ENCODE measurements at regions not wholly inside any gene's neighbourhood (a gene's known extent, or its start where the extent isn't known, plus 50 kb on each side); places are given as distances from the start of the nearest gene placed in this dataset.

DNA sequence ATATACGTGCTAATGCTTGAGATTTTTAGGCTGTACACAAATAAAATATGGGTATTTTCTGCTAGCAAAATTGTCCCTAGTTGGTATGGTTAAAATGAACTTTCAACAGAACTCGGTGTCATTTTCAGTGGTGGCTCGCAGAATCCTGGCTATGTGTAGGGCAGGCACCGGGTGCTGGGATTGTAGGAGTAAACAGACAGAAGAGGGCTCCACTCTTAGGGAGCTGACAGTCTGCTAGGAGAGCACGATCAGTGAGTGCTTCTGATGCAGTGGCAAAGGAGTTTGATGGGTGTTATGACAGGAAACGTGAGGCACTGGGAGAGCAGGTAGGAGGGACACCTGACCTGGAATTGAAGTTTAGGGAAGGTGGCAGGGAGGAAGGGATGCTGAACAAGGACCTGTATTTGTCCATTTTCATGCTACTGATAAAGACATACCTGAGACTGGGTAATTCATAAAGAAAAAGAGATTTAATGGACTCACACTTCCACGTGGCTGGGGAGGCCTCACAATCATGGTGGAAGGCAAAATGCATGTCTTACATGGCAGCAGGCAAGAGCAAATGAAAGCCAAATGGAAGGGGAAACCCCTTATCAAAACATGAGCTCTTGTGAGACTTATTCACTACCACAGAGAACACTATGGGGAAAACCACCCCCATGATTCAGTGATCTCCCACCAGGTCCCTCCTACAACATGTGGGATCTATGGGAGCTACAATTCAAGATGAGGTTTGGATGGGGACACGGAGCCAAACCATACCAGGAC lies 105.4 kb upstream of the LCLAT1 start:
- DNase-seq = no peak

DNA sequence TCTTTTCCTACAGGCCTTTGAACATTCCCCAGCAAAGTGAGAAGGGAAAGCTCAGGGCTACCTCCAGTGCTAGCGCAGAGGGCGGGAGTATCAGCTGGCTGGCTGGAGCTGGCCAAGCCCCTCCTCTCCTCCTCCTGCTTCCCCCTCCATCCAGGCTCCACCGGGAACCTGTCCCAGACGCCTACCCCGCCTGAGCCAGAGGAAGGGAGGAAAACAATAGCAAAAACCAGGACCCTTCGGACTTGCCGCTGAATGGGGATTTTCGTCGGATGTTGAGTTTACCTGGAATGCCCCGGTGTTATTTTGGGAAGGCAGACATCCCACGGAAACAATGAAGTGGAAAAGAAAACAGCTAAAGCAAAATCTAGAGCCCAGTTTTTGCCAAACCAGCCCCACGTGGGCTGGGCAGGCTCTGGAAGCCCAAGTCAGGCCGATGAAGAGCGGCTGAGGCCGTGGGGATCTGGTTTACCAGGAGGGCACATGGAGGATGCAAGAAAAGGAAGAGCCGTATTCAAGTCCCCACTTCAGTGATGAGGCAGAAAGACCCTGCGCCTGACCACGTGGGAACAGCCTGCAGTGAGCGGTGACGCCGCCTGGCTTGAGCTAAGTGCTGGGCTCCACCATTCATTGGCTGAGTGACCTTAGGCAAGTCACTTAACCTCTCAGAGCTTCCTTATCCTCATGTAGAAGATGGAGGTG lies 100.4 kb upstream of the LCLAT1 start:
- DNase-seq = no peak

DNA sequence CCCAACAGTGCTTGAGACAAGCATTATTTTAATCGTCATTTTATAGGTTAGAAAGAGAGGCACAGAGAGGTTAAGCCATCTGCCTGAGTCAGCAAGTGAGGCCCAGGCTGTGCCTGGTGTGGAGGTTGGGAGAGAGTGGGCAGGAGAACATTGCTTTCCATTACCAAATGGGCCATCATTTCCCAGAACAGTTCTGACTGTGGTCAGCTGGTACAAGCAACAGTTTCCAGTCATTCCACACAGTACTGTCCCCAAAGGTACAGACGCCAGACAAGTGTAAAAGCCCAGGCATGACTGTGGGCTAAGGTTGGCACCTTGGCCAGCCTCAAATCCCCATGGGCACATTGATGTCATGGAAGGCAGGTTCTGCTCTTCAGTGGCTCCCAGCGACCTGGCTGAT lies 98.2 kb upstream of the LCLAT1 start:
- DNase-seq = no peak

DNA sequence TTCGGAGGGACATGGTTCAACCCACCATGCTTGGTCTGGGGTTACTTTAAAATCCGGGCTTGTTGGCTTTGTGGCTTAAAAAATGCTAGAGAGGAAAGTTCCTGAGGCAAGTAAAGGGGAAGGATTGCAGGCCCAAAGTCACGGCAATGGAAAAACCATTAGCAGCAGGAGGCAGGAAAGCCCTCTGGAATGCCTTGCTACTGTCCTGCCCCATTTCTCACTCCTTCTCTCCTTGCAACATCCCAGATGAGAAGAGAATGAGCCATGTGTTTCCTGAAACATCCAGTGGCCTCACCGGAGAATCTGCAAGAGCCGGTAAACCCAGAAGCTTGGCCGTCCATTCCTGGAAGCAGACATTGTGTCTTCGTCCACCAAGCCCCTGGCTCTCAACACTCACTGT lies 97.4 kb upstream of the LCLAT1 start:
- no peak for DNase-seq

DNA sequence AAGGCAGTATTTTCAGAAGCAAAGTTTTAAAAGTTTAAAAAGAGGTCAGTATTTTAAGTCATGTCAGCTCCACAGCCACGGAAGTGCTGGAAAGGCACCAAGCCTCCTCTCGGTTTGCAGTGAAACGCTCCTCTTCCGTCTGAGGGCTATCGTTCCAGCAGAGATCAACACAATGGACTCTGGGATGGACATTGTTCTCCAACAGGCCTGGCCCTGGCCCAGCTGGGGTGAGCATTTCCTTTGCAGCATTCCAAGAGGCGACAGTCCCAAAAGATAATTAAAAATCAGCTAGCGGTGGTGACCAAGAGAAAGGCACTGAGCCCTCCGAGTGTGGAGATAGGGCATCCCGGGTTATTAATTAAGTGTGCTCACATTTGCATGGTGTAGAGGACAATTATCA lies 95.9 kb upstream of the LCLAT1 start:
- DNase-seq = no peak

DNA sequence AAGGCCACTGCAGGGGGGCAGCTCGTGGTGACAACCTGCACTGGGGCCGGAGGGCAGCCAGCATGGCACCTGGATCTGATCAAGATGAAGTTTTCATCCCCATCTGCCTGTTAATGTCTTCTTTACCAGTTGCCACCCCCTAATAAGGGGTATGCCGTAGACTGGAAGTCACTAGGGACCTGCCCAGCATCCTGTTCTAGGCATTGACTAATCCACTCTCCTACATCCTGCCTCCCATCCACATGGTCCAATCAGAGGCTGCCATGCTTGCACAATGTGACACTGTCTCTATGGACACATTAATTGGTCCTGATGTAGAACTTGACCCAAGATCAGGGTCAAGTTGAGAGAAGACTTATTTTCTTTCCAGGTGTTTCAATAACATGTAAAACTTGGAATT lies 95.1 kb upstream of the LCLAT1 start:
- DNase-seq = no peak

DNA sequence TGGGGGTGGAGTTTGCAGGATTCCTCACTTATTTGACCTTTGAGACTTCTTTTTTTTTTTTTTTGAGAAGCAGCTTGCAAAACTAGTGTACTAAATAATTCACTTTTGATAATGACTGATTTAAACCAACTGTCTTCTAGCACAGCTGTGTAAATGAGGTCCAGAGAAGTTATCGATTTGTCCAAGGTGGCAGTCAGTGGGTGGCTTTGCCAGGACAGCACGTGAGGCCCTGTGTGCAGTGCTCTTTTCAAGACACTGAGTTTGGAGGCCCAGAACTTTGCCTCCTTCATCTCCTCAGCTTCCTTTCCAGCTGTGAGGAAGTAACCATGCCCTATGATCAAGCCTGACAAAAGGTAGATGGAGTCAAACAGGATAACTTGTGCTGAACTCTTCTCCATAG lies 92.9 kb upstream of the LCLAT1 start:
- DNase-seq = no peak

DNA sequence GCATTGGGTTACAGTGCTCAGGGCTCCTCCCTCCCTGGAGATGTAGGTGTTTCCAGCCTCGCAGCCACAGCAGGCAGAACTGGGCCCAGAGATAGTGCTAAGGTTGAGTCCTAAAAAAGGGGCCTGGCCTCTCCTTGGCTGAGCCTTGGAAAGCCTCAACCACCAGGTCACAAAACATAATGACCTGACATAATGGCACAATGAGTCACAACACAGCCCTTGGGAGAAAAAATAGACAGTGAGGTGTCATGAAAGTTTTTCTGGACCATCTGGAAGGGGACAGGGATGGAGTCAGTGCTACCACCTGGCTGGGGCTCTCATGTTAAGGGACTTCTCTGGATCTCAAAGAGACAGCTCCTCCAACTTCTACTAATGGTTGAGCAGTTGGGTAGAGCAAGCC lies 92.4 kb upstream of the LCLAT1 start:
- DNase-seq = no peak

DNA sequence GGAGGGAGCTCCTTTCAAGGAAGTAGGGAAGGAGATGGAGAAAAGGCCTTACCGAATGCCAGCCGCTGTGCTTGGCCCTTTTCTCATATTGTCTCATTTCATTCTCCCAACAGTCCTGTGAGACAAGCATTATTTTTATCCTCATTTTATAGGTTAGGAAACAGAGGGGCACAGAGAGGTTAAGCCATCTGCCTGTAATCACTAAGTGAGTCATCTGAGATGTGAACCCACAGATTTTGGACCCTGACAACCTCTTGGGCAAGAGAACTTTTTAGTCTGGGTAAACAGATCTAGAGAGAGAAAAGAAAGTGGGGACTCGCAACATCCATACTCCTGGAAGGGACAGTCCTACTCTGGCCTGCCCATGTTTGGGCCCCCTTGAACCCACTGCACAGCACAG lies 91.7 kb upstream of the LCLAT1 start:
- DNase-seq = no peak

DNA sequence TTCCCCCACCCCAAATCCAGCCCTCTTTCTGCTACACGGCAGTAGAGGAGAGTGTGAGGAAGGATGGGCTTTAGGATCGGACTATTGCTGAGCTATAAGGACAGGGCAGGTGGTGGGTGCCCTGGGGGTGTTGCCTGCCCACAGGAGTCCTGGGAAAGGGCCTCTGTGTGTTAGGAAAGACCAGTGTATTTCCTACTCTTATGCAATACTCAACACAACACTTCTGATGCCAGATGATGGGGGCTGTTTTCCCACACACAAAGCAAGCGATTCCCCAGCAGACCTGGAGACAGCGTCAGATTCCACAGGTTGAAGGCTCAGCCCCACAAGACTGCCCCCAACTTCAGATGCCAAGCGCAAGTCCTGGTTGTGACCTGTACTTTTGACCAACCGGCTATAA lies 91.0 kb upstream of the LCLAT1 start:
- DNase-seq = no peak

DNA sequence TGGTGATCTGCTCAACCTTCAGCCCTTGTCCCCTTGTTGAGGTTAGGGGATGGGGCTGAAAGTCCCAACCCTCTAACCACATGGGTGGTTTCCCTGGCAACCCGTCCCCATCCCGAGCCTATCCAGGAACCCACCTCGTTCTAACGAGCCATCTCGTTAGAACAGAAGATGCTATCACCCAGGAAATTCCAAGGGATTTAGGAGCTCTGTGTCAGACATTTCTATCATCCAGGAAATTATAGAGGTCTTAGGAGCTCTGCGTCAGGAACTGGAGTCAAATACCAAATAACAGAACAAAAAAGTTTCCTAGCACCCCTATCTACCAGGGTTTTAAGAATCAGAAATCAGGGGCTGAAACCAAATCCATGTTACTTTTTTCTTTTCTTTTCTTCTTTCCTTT lies 90.3 kb upstream of the LCLAT1 start:
- DNase-seq = no peak

DNA sequence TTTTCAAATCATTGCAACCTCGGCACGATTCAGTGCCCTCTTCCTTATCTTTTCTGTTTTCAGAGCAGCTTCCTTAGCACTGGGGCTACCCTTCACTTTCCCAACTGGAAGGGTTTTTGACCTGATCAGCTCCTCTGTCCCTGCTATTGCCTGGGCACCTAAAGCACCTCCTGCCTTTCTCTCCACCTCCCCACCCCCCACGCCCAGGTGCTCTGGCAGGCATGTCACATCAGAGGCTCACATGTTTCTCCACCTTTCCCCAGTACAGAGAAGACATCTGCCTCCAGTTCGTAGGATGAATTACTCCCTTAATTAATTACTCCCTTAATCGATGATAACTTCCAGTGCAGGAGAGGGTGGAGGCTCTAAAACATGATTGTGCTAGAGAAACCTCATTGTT lies 88.7 kb upstream of the LCLAT1 start:
- no peak for DNase-seq

DNA sequence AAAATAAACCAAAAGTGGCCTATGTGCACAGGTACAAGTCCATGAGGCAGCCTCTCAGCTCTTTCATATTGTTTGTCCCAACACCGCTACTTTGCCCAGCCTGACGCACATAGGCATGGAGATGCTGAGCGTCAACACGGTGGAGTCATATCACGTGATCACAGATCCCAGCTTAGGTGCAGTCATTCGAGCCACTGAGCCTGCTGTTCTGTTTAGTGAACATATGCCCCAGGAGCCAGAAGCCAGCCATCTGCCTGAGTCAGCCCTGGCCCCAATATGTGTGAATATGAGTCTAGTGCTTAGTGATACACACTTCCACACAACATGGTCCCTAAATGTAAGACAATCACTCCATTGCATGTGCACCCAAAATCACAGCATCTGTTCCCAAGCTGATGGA lies 88.2 kb upstream of the LCLAT1 start:
- DNase-seq = no peak

DNA sequence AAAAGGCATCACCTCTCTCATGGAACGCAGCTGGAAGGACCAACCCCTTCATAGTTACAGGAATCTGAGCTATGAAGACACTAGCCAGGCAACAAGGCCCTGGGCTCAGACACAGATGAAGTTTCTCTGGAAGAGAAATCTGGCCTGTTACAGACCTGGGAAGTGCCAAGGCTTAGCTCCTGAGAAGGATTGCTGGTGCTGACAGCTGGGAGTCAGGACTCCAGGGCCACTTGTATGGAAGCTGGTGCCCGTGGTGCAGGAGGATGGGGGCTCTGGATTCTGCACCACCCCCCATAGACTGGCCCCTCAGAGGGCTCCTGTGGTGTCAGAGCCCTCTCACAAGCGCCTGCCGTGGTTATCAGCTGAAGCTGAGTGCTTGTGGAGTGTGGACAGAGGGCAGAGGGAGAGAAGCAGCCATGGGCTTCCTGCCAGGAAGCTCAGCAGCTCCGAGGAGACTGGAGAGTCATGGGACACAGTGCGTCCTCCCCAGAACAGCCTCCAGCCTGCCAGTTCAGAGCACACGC lies 87.3 kb upstream of the LCLAT1 start:
- no peak for DNase-seq

DNA sequence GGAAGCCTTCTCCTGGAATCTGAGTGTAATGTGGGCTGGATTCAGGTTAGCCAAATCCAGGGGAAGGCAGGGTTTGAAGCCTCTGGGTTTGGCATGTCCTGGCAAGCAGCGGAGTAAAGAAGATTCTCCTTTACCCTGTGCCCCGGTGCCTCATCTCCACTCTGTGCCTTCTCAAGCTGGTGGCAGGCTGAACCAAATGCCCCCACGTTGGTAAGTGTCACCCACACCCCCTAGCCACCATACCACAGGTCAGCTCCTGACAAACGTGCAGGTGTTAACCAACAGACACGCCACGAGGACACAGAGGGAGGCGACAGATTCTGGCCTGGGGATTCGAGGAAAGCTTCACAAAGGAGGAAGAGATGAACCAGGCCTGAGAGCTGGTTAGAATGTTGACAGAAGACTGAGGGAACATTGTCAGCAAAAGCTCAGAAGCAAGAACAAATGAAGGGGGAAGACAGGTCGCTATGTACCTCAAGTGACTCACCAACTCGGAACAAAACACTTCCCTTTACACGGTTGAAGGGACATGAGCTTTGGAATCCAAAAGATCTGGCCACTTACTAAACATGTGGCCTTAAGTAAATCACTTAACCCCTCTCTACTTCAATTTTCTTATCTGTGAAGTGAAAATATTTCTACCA lies 85.2 kb upstream of the LCLAT1 start:
- DNase-seq = no peak

DNA sequence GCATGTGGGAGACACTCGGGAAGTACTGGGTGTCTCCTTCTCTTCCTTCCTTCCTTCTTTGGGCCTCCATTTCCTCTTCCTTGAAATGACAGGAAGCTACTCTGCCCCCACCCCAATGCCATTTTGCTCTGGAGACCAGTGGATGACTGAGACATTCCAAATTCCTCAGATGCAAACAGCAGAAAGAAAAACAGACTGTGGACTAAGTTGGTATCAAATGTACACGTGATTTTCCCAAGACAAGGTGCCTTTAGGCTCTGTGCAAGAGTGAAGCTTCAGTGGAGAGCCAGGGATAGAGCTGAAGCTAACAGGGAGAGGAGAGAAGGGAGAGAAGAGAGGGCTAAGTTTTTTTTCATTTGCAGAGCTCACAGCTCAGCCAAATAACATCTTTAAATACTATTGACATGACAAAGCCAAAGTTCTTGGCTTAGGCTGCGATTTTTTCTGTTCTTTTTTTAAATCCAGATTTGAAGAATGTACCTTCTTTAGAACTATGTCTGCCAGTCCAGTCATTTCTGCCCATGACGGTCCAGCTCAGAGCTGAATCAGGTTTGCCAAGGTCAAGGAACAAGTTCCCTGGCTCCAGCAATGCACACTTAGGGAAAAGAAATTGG lies 84.5 kb upstream of the LCLAT1 start:
- no peak for DNase-seq

DNA sequence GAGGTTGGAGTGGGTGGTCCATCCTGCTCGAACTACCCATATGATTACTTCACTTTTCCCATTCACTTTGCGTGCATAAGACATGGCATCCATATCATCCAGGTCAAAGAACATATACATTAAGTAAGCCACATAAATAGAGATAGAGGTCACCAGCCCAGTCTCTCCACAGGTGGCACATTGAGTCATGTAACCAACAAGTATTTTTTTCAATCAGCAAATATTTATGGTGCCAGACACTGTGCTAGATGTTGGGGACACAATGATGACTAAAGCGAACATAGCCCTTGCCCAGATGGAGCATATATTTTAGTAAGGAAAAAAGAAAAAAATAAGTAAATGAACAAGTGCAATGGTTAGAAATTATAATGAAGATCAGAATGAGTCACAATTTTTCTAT lies 83.6 kb upstream of the LCLAT1 start:
- DNase-seq = no peak

DNA sequence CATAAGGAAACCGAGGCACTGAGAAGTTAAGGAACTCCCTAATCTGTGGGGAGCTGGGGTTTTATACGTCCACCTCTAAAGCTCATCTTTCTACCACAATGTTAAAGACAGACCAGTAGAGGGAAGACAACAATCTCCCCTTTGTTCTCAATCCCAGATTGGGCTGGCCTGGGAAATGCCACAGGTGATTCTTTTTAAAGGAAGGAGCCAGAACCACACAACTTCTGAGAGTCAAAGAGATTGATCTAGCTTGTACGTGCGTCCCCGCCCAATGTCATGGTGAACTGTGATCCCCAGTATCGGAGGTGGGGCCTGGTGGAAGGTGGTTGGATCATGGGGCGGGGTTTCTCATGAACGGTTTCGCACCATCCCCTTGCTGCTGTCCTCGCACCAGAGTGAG lies 81.8 kb upstream of the LCLAT1 start:
- no peak for DNase-seq

DNA sequence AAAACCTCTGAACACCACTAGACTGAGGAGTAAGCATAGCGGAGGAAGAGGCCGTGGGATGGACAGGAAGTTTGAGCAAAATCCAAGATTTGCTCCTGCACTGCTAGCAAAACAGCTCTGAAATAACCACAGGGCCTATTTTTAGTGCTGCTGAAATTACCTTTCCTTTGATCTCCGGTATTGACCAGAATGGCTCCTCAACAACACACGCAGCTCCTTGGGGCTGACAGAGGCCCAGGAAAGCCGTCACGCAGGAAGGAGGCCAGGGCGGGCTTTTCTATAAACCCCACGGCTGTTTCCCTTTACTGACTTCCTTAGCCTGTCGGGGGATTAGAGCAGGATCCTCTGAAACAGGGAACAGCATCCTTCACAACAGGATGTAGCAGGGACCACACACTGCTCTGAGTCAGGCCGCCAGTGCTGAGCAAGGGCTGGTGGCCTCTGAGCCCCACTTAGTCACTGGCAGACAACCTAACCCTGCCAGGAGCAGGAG lies 80.8 kb upstream of the LCLAT1 start:
- peak in 1 of 2 donors; percentile 5 for DNase-seq

DNA sequence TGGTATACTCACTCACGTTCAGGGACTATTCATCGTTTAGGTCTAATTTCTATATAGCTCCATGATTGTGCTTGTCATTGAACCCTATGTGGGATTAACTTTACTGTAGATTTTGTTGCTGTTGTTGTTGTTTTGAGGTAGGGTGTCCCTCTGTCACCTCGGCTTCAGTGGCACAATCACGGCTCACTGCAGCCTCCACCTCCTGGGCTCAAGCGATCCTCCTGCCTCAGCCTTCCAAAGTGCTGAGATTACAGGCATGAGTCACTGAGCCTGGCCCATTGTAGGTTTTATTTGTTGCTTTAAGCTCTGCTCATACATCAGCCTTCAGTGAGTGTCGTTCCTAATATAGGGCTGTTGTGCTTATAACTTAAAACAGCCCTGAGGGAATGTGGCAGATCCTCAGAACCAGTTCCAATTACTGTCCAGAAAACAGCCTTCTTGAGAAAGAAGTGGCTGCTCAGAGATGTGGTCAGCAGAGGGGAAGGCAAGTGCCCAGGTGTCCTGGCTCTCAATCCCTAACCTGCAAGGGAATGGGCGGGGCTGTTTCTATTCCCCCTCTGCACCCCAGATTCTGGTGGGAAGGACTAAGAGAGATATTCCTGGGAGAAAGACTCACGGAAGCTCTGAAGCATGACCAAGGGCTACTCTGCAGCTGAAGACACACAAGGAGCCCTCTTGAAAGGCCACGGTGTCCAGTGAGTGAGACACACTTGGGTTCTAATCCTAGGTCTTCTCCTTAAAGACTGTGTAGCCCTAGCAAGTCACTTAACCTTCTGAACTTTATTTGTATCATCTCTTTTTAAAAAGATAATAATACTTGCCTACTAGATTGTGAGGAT lies 79.6 kb upstream of the LCLAT1 start:
- DNase-seq = no peak

DNA sequence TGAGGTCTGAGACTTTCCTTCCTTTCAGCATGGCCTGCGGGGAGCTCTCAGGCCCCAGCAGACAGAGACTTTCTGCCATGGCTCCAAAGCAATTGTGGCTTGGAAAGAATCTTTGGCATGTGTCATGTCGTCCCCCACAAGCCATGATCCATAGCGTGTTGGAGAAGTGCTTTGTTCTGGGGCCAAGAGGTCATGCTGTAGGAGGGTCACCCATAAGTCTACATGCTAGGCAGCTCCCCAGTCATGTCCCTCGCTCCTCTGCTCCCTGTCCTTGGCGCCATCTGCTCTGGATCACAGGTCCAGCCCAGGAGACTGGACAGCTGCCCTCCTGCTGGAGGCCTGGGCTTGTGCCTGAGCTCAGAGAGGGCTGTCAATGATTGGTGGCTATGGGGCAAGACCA lies 78.8 kb upstream of the LCLAT1 start:
- DNase-seq = no peak

DNA sequence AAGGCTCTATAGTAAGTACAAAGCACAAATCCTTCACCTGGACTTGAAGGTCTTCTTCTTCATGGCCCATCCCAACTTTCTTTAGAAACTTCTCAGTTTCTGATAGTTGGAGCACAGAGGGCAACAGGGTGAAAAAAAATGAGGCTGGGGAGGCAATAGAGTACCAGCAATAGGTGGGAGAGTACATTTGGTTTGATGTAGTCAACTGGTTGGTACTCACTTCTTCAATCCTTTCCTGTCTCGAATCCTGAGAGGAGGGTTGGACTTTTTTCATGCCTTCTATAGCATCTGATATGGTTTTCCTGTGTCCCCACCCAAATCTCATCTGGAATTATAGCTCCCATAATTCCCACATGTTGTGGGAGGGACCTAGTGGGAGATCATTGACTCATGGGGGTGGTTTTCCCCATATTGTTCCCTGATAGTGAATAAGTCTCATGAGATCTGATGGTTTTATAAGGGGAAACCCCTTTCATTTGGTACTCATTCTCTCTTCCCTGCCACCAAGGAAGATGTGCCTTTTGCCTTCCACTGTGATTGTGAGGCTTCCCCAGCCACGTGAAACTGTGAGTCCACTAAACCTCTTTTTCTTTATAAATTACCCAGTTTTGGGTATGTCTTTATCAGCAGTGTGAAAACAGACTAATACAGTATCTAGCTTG lies 75.9 kb upstream of the LCLAT1 start:
- DNase-seq = no peak

Measured in CD4-positive, alpha-beta T cell treated with Interleukin-4 for 1 hour (primary cell).